Body of pancreas (tissue), 4 donors: ENCODE measurements at regions not wholly inside any gene's neighbourhood (a gene's known extent, or its start where the extent isn't known, plus 50 kb on each side); places are given as distances from the start of the nearest gene placed in this dataset.

Source experiments
- ATAC-seq: fragments of 150-250 bp; one replicate; pipeline ENCODE4 v1.9.1; 2016
- DNase-seq, 4 donors: peaks; one replicate each; pipeline ENCODE4 v3.0.0-alpha.2; 2019
- H3K27ac ChIP-seq, 4 donors: fragments of 200-600 bp; sonication (generic); 1 replicate in 3 of 4; 2 replicates in 1 of 4; pipeline versions ENCODE4 v1.5.1 to v1.6.1; 2016 to 2019; ENCODE audit warnings: mild to moderate bottlenecking in 1 of 4, mixed read lengths in 1 of 4, moderate library complexity in 1 of 4
- H3K27me3 ChIP-seq, 2 donors: fragments of 200-600 bp; sonication (generic); one replicate each; pipeline ENCODE4 v1.6.0; 2016; ENCODE audit warnings: mild to moderate bottlenecking in 1 of 2
- H3K36me3 ChIP-seq, 2 donors: fragments of 200-600 bp; sonication (generic); replicated peaks in 1 of 2; 2 replicates each; pipeline ENCODE4 v1.5.1; 2016; ENCODE audit warnings: low read depth in 2 of 2; ENCODE audit not compliant: insufficient read depth in 1 of 2
- H3K4me1 ChIP-seq: fragments of 200-600 bp; sonication (generic); one replicate; pipeline ENCODE4 v1.6.0; 2016
- H3K4me3 ChIP-seq, 2 donors: fragments of 200-600 bp; sonication (generic); 1 replicate in 1 of 2; 2 replicates in 1 of 2; pipeline ENCODE4 v1.5.1; 2016 to 2019
- H3K9me3 ChIP-seq, 3 donors: fragments of 200-600 bp; sonication (generic); 1 replicate in 2 of 3; 2 replicates in 1 of 3; pipeline ENCODE4 v1.5.1; 2016
- CTCF ChIP-seq, 7 experiments: fragments of 450-650 bp in 4 of 7; fragments of 200-600 bp in 3 of 7; sonication (generic) in 3 of 7; IDR thresholded peaks; one replicate each; pipeline ENCODE4 v1.5.1; 2016 to 2019; ENCODE audit warnings: antibody characterized with exemption in 7 of 7
- POLR2A ChIP-seq, 3 donors: fragments of 450-650 bp; IDR thresholded peaks; one replicate each; pipeline ENCODE4 v1.6.1; 2016; ENCODE audit warnings: antibody characterized with exemption in 3 of 3, mild to moderate bottlenecking in 2 of 3
- WGBS, 2 donors: methylation state at CpG; one replicate each; pipeline ENCODE4 v1.1.5; 2017; 5-methylcytosine and 5-hydroxymethylcytosine counted together
- intact Hi-C: fragments of 100-400 bp; cut with DNase I; formaldehyde crosslinking; loops from one replicate; pipeline ENCODE4 v1.15.1; 2023

- Histone ChIP-seq H3K36me3 (no peaks in the 10 kb centered on the region), H3K4me1 (no peaks in the 10 kb centered on the region), H3K4me3 (no peak overlapping the region), H3K9me3 (no peaks in the 10 kb centered on the region), H3K27ac (no peak overlapping the region), H3K27me3 (peaks cover 0 to 3% of the 10 kb centered on the region in 2 donors)
- DNase-seq (no peak), ATAC-seq (no peak)
- WGBS, 2 donors, result 37 to 52% methylated on average over 4 of the region's 4 CpGs
- no peak for TF ChIP-seq POLR2A (IDR thresholded peaks at IDR 0.05)
- TF ChIP-seq CTCF (IDR thresholded peaks at IDR 0.05), result no peak
- intact Hi-C loops, result no loop called here
Measured at GRCh38 chr18:53686965-53687364, 537.5 kb downstream of the MBD2 start.

GRCh38 chr18:53682796-53683195 is 541.7 kb downstream of the MBD2 start:
- no peak for TF ChIP-seq POLR2A (IDR thresholded peaks at IDR 0.05)
- no peak for TF ChIP-seq CTCF (IDR thresholded peaks at IDR 0.05)
- no peak for DNase-seq
- no peaks in the 10 kb centered on the region for H3K36me3 ChIP-seq
- no peak for ATAC-seq
- no peaks in the 10 kb centered on the region for H3K9me3 ChIP-seq
- no peak overlapping the region for H3K27ac ChIP-seq
- no peaks in the 10 kb centered on the region for H3K4me1 ChIP-seq
- intact Hi-C loops, result no loop called here
- no peak overlapping the region for H3K4me3 ChIP-seq
- WGBS, 2 donors, result 10 to 25% methylated on average over 2 of the region's 2 CpGs
- H3K27me3 ChIP-seq, result peaks cover 0 to 3% of the 10 kb centered on the region in 2 donors

DNA sequence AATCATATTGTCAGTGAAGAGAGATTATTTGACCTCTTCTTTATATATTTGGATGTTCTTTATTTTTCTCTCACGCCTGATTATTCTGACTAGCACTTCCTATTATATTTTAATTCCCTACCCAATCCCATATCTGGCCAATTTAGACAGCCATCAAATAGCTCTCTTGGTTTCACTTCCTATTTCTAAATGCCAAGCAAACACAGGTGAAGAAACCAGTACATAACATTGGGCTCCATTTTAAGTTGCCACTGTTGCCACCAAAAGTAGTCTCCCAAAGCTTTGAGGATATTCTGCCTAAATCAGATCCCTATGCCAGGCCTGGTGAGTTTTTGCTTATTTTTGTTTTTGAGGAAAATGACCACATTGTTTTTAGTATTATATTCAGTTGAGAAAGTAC is 547.0 kb downstream of the MBD2 start:
- Histone ChIP-seq H3K36me3 (no peaks in the 10 kb centered on the region), H3K9me3 (no peaks in the 10 kb centered on the region), H3K27ac (no peak overlapping the region), H3K4me3 (no peak overlapping the region), H3K27me3 (no peaks in the 10 kb centered on the region), H3K4me1 (no peaks in the 10 kb centered on the region)
- 52 to 65% methylated on average over 1 of the region's 1 CpG for WGBS, 2 donors
- no peak for DNase-seq
- intact Hi-C loops, result no loop called here
- TF ChIP-seq CTCF (IDR thresholded peaks at IDR 0.05) (no peak), POLR2A (IDR thresholded peaks at IDR 0.05) (no peak)
- no peak for ATAC-seq

- Histone ChIP-seq H3K4me3 (no peak overlapping the region), H3K9me3 (no peaks in the 10 kb centered on the region), H3K4me1 (no peaks in the 10 kb centered on the region), H3K27ac (no peak overlapping the region), H3K27me3 (no peaks in the 10 kb centered on the region), H3K36me3 (no peaks in the 10 kb centered on the region)
- intact Hi-C loops, result no loop called here
- DNase-seq (no peak), ATAC-seq (no peak)
- WGBS, 2 donors, result 49 to 57% methylated on average over 4 of the region's 4 CpGs
- no peak for TF ChIP-seq POLR2A (IDR thresholded peaks at IDR 0.05)
Measured at GRCh38 chr18:53665701-53666100, 558.8 kb downstream of the MBD2 start.

DNA sequence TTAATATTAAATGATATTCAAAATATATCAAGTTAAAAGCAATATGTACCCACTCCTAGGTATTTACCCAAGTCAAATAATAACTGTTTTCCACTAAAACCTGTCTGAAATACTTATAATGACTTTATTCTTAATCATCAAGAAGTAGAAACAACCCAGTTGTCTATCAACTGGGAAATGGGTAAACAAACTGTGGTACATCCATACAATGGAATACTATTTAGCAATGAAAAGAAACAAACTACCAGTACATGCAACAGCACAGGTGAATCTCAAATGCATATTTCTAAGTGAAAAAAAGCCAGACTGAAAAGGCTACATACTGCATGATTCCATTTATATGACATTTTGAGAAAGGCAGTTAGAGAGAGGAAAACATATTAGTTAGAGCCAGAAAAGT is 559.9 kb downstream of the MBD2 start:
- H3K4me3 ChIP-seq, result no peak overlapping the region
- TF ChIP-seq POLR2A (IDR thresholded peaks at IDR 0.05) (no peak), CTCF (IDR thresholded peaks at IDR 0.05) (no peak)
- ATAC-seq (no peak), DNase-seq (no peak)
- no peaks in the 10 kb centered on the region for H3K36me3 ChIP-seq
- H3K27ac ChIP-seq, result no peak overlapping the region
- intact Hi-C loops, result no loop called here
- H3K27me3 ChIP-seq, result no peaks in the 10 kb centered on the region
- no peaks in the 10 kb centered on the region for H3K4me1 ChIP-seq
- no peaks in the 10 kb centered on the region for H3K9me3 ChIP-seq
